ENCODE measurements at regions not wholly inside any gene's neighbourhood (a gene's known extent, or its start where the extent isn't known, plus 50 kb on each side); places are given as distances from the start of the nearest gene placed in this dataset.

GRCh38 chr6:50973464-50973863 lies 154.8 kb downstream of the TFAP2B start:
- BruUV-seq (replicated peaks), result no TSS peak
- DNase-seq, result no peak
- CTCF ChIA-PET, result no interaction called here
- H3K4me2 ChIP-seq, result no peak overlapping the region
- no peaks in the 10 kb centered on the region for H3K9me3 ChIP-seq (ENCODE audit: insufficient read depth, low read depth)
- H3K36me3 ChIP-seq (ENCODE audit: low read depth), result no peaks in the 10 kb centered on the region
- H3K79me2 ChIP-seq (ENCODE audit: low read depth), result no peaks in the 10 kb centered on the region
- H3F3A ChIP-seq (ENCODE audit: insufficient read depth, low read depth), result no peaks in the 10 kb centered on the region
- H3K27me3 ChIP-seq (ENCODE audit: insufficient read depth, low read depth), result no peaks in the 10 kb centered on the region
- POLR2A ChIA-PET (ENCODE audit: unreplicated experiment), result no interaction called here
- no peak overlapping the region for H3K27ac ChIP-seq
- no peaks in the 10 kb centered on the region for H3K9me2 ChIP-seq (ENCODE audit: insufficient read depth)
- intact Hi-C loops (cut with micrococcal nuclease; ENCODE audit: unreplicated experiment), result no loop called here
- no peaks in the 10 kb centered on the region for H3K4me1 ChIP-seq (replicated peaks; ENCODE audit: insufficient read depth)
- TF ChIP-seq CTCF (conservative IDR thresholded peaks at IDR 0.05), result no peak
- no peak for TF ChIP-seq EZH2 (IDR thresholded peaks at IDR 0.05; ENCODE audit: low read depth)
- no peak overlapping the region for H2AFZ ChIP-seq
- H3K4me3 ChIP-seq, result no peak overlapping the region
- H4K20me1 ChIP-seq (ENCODE audit: insufficient read depth), result no peaks in the 10 kb centered on the region

- Histone ChIP-seq H3K4me1 (replicated peaks; ENCODE audit: insufficient read depth) (no peaks in the 10 kb centered on the region), H3K27ac (no peak overlapping the region), H3K36me3 (ENCODE audit: low read depth) (no peaks in the 10 kb centered on the region), H2AFZ (no peak overlapping the region), H4K20me1 (ENCODE audit: insufficient read depth) (no peaks in the 10 kb centered on the region), H3K9me3 (ENCODE audit: insufficient read depth, low read depth) (no peaks in the 10 kb centered on the region), H3K79me2 (ENCODE audit: low read depth) (no peaks in the 10 kb centered on the region), H3K4me3 (no peak overlapping the region), H3K27me3 (ENCODE audit: insufficient read depth, low read depth) (no peaks in the 10 kb centered on the region), H3K9me2 (ENCODE audit: insufficient read depth) (no peaks in the 10 kb centered on the region), H3F3A (ENCODE audit: insufficient read depth, low read depth) (no peaks in the 10 kb centered on the region), H3K4me2 (no peak overlapping the region)
- intact Hi-C loops (cut with micrococcal nuclease; ENCODE audit: unreplicated experiment), result no loop called here
- BruUV-seq (replicated peaks), result no TSS peak
- no peak for TF ChIP-seq CTCF (conservative IDR thresholded peaks at IDR 0.05)
- TF ChIP-seq EZH2 (IDR thresholded peaks at IDR 0.05; ENCODE audit: low read depth), result no peak
- DNase-seq, result no peak
- POLR2A ChIA-PET (ENCODE audit: unreplicated experiment), result interaction anchor here (0.7 kb wide), 1 partner anchor 162 kb away, joined by 10 read pairs; no protein-coding TSS in a partner anchor
- CTCF ChIA-PET, result no interaction called here
Measured at GRCh38 chr6:50974319-50974718, 155.6 kb downstream of the TFAP2B start.

GRCh38 chr6:50975216-50975615 lies 156.5 kb downstream of the TFAP2B start:
- Histone ChIP-seq H3K9me3 (ENCODE audit: insufficient read depth, low read depth) (no peaks in the 10 kb centered on the region), H3K27me3 (ENCODE audit: insufficient read depth, low read depth) (no peaks in the 10 kb centered on the region), H3K36me3 (ENCODE audit: low read depth) (no peaks in the 10 kb centered on the region), H3K4me1 (replicated peaks; ENCODE audit: insufficient read depth) (no peaks in the 10 kb centered on the region), H4K20me1 (ENCODE audit: insufficient read depth) (no peaks in the 10 kb centered on the region), H3K27ac (no peak overlapping the region), H3K4me3 (no peak overlapping the region), H2AFZ (no peak overlapping the region), H3F3A (ENCODE audit: insufficient read depth, low read depth) (no peaks in the 10 kb centered on the region), H3K79me2 (ENCODE audit: low read depth) (no peaks in the 10 kb centered on the region), H3K4me2 (no peak overlapping the region), H3K9me2 (ENCODE audit: insufficient read depth) (no peaks in the 10 kb centered on the region)
- TF ChIP-seq CTCF (conservative IDR thresholded peaks at IDR 0.05) (no peak), EZH2 (IDR thresholded peaks at IDR 0.05; ENCODE audit: low read depth) (no peak)
- ChIA-PET CTCF (no interaction called here), POLR2A (ENCODE audit: unreplicated experiment) (no interaction called here)
- no TSS peak for BruUV-seq (replicated peaks)
- intact Hi-C loops (cut with micrococcal nuclease; ENCODE audit: unreplicated experiment), result no loop called here
- no peak for DNase-seq
